ENCODE measurements at regions not wholly inside any gene's neighbourhood (a gene's known extent, or its start where the extent isn't known, plus 50 kb on each side); places are given as distances from the start of the nearest gene placed in this dataset.
A peak's percentile ranks its signal among the peaks of the same experiment; 100 is the strongest.

DNA sequence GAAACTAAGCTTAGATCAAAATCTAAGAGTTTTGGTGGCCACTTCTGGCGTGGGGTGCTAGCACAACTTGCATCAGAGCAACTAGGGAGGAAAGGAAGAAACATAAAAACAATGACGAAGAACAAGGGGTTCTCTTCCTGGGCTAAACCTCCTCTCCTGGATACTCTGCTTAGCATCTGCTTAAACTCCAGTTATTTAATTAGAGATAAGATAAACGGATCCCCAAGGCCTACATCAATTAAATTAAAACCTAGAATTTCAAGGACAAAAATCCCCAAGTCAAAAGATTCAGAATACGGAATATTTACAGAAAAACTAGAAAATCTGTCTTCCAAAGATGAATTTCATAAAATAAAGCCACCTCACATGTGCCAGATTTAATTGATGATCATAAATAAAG is 281.9 kb downstream of the SHOX2 start:
- Histone ChIP-seq H3K4ac (ENCODE audit: low read depth in 1 of 2, low read length in 2 of 2) (no peak overlapping the region), H3K79me1 (replicated peaks; ENCODE audit: low read length, poor library complexity, severe bottlenecking) (no peaks in the 10 kb centered on the region), H2BK15ac (ENCODE audit: low read depth, poor library complexity, severe bottlenecking) (no peak overlapping the region), H3K9me3 (ENCODE audit: control insufficient read depth, low read length) (peaks cover 18% of the 10 kb centered on the region), H3K27ac (ENCODE audit: low read length, poor library complexity, severe bottlenecking) (no peak overlapping the region), H3K18ac (ENCODE audit: low read depth in 1 of 2, low read length in 2 of 2) (no peak overlapping the region), H2BK120ac (ENCODE audit: low read depth, low read length) (no peak overlapping the region), H2BK5ac (ENCODE audit: low read depth, low read length, poor library complexity, severe bottlenecking) (no peak overlapping the region), H3K14ac (ENCODE audit: low read length in 2 of 2) (no peak overlapping the region), H3K36me3 (ENCODE audit: control insufficient read depth in 1 of 2, insufficient read depth in 2 of 2, low read depth in 1 of 2, low read length in 2 of 2) (no peaks in the 10 kb centered on the region), H4K8ac (ENCODE audit: low read length) (no peak overlapping the region), H2AK5ac (ENCODE audit: low read length, severe bottlenecking) (no peak overlapping the region), H2BK12ac (ENCODE audit: low read length in 2 of 2) (no peak overlapping the region), H3K4me2 (ENCODE audit: low read length, poor library complexity, severe bottlenecking) (no peak overlapping the region), H3K4me1 (ENCODE audit: control insufficient read depth, insufficient read depth, low read depth, low read length) (no peaks in the 10 kb centered on the region), H3K23ac (ENCODE audit: low read length in 2 of 2) (no peak overlapping the region), H3K9ac (ENCODE audit: low read length) (no peak overlapping the region), H3K27me3 (ENCODE audit: control insufficient read depth in 1 of 2, insufficient read depth in 1 of 2, low read length in 2 of 2) (peaks cover 0 to 3% of the 10 kb centered on the region in 2 experiments), H4K91ac (ENCODE audit: low read length) (no peak overlapping the region), H3K4me3 (ENCODE audit: insufficient read depth in 1 of 2, low read depth in 1 of 2, low read length in 2 of 2) (no peak overlapping the region), H2AFZ (ENCODE audit: low read depth, low read length) (no peak overlapping the region)
- 46% methylated on average over 3 of the region's 4 CpGs for WGBS
- DNase-seq, result no peak

DNA sequence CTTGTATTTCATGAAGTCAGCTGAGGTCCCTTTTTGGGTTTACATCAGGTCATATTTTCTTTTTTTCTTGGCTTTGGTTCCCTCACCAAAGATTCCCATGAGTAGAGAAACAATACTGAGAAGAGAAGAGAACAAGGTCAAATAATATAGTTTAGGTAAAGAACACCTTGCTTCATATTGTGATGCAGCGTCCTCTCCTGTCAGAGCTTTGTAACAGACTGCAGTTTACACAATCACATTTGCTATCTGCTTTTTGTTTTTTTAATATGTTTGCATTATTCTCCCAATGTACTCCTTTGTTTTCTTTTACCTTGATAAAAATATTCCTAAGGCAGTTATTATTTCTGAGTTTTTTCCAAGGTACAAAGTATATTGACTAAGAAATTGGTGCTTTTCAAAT is 283.2 kb downstream of the SHOX2 start:
- Histone ChIP-seq H3K14ac (ENCODE audit: low read length in 2 of 2) (no peak overlapping the region), H2BK15ac (ENCODE audit: low read depth, poor library complexity, severe bottlenecking) (no peak overlapping the region), H3K36me3 (ENCODE audit: control insufficient read depth in 1 of 2, insufficient read depth in 2 of 2, low read depth in 1 of 2, low read length in 2 of 2) (no peaks in the 10 kb centered on the region), H3K9me3 (ENCODE audit: control insufficient read depth, low read length) (peaks cover 9% of the 10 kb centered on the region), H2BK12ac (ENCODE audit: low read length in 2 of 2) (no peak overlapping the region), H4K8ac (ENCODE audit: low read length) (no peak overlapping the region), H3K27ac (ENCODE audit: low read length, poor library complexity, severe bottlenecking) (no peak overlapping the region), H3K18ac (ENCODE audit: low read depth in 1 of 2, low read length in 2 of 2) (no peak overlapping the region), H3K79me1 (replicated peaks; ENCODE audit: low read length, poor library complexity, severe bottlenecking) (no peaks in the 10 kb centered on the region), H3K4ac (ENCODE audit: low read depth in 1 of 2, low read length in 2 of 2) (no peak overlapping the region), H3K4me3 (ENCODE audit: insufficient read depth in 1 of 2, low read depth in 1 of 2, low read length in 2 of 2) (no peak overlapping the region), H2AFZ (ENCODE audit: low read depth, low read length) (no peak overlapping the region), H2AK5ac (ENCODE audit: low read length, severe bottlenecking) (no peak overlapping the region), H3K4me2 (ENCODE audit: low read length, poor library complexity, severe bottlenecking) (no peak overlapping the region), H2BK120ac (ENCODE audit: low read depth, low read length) (no peak overlapping the region), H3K23ac (ENCODE audit: low read length in 2 of 2) (no peak overlapping the region), H3K4me1 (ENCODE audit: control insufficient read depth, insufficient read depth, low read depth, low read length) (no peaks in the 10 kb centered on the region), H4K91ac (ENCODE audit: low read length) (no peak overlapping the region), H3K9ac (ENCODE audit: low read length) (no peak overlapping the region), H2BK5ac (ENCODE audit: low read depth, low read length, poor library complexity, severe bottlenecking) (no peak overlapping the region), H3K27me3 (ENCODE audit: control insufficient read depth in 1 of 2, insufficient read depth in 1 of 2, low read length in 2 of 2) (peaks cover 0 to 3% of the 10 kb centered on the region in 2 experiments)
- no peak for DNase-seq
- no CpG with 5 or more reads among the region's 1 CpG for WGBS

DNA sequence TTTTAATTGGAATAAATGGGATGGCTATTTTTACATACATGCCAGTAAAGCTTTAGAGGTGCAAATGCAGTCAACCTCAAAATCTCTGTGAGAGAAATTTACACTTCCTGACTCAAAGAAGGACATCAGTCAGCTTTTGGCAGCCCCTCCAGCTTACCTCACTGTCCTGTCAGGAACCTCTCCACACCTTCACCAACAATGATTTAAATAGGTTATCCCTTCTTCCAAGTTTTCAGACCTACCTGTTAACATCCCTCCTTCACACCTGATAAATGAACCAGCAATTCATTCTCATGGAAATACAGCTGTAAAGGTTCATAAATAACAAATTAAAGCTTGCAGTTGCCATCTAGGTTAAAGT is 286.1 kb downstream of the SHOX2 start:
- DNase-seq, result no peak
- Histone ChIP-seq H3K14ac (ENCODE audit: low read length in 2 of 2) (no peak overlapping the region), H2BK5ac (ENCODE audit: low read depth, low read length, poor library complexity, severe bottlenecking) (no peak overlapping the region), H4K91ac (ENCODE audit: low read length) (no peak overlapping the region), H3K79me1 (replicated peaks; ENCODE audit: low read length, poor library complexity, severe bottlenecking) (no peaks in the 10 kb centered on the region), H3K23ac (ENCODE audit: low read length in 2 of 2) (no peak overlapping the region), H3K27me3 (ENCODE audit: control insufficient read depth in 1 of 2, insufficient read depth in 1 of 2, low read length in 2 of 2) (peaks cover 0 to 3% of the 10 kb centered on the region in 2 experiments), H3K18ac (ENCODE audit: low read depth in 1 of 2, low read length in 2 of 2) (no peak overlapping the region), H3K4me2 (ENCODE audit: low read length, poor library complexity, severe bottlenecking) (no peak overlapping the region), H3K9me3 (ENCODE audit: control insufficient read depth, low read length) (no peaks in the 10 kb centered on the region), H2BK15ac (ENCODE audit: low read depth, poor library complexity, severe bottlenecking) (no peak overlapping the region), H3K36me3 (ENCODE audit: control insufficient read depth in 1 of 2, insufficient read depth in 2 of 2, low read depth in 1 of 2, low read length in 2 of 2) (no peaks in the 10 kb centered on the region), H3K4me1 (ENCODE audit: control insufficient read depth, insufficient read depth, low read depth, low read length) (no peaks in the 10 kb centered on the region), H2BK12ac (ENCODE audit: low read length in 2 of 2) (no peak overlapping the region), H3K4me3 (ENCODE audit: insufficient read depth in 1 of 2, low read depth in 1 of 2, low read length in 2 of 2) (no peak overlapping the region), H2AFZ (ENCODE audit: low read depth, low read length) (no peak overlapping the region), H3K4ac (ENCODE audit: low read depth in 1 of 2, low read length in 2 of 2) (no peak overlapping the region), H2AK5ac (ENCODE audit: low read length, severe bottlenecking) (no peak overlapping the region), H3K9ac (ENCODE audit: low read length) (no peak overlapping the region), H4K8ac (ENCODE audit: low read length) (no peak overlapping the region), H3K27ac (ENCODE audit: low read length, poor library complexity, severe bottlenecking) (no peak overlapping the region), H2BK120ac (ENCODE audit: low read depth, low read length) (no peak overlapping the region)

DNA sequence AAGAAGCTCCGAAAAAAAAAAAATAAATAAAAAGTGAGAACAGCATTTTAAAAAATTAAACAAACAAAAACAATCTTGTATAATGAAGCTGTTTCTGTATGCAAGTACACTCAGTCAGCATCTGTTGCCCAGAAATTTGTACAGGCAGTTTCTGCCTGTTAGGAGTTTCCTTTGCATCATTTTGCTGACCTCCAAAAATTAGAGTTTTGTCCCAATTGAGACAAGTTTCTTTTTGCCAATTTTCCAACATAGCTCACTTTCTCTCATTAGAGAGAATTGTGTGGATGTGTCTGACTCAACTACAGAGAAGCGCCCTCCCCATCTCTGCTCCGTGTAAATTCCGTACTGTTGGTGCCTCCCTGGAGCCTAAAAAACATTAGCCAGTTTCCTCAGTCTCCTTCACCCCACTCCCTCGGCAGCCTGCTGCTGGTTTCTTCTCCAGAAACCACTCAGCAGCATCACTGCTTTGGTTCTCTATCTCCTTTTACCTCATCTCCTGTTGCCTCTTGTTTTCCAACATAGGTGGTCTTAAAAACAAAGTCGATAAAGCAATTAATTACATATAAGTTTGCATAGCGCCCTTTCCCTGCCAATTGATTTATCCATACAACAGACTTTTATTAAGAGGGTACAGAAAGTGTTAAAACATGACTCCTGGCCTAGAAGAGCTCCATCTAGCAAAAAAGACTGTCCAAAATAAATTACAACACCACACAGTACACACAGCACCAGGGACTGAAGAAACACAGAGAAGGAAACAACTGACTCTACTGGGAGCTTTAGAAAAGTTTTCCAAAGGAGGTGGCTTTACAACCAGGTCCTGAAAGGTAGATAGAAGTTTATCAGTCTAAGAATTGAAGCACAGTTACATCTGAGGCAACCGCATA is 286.7 kb downstream of the SHOX2 start:
- Histone ChIP-seq H3K9ac (ENCODE audit: low read length) (peak overlapping the region; percentile 47), H4K8ac (ENCODE audit: low read length) (no peak overlapping the region), H2AK5ac (ENCODE audit: low read length, severe bottlenecking) (no peak overlapping the region), H3K23ac (ENCODE audit: low read length in 2 of 2) (no peak overlapping the region), H3K4me3 (ENCODE audit: insufficient read depth in 1 of 2, low read depth in 1 of 2, low read length in 2 of 2) (peak overlapping the region in 1 of 2 experiments; percentile 40), H3K27me3 (ENCODE audit: control insufficient read depth in 1 of 2, insufficient read depth in 1 of 2, low read length in 2 of 2) (peaks cover 0 to 3% of the 10 kb centered on the region in 2 experiments), H3K9me3 (ENCODE audit: control insufficient read depth, low read length) (no peaks in the 10 kb centered on the region), H3K14ac (ENCODE audit: low read length in 2 of 2) (no peak overlapping the region), H2BK12ac (ENCODE audit: low read length in 2 of 2) (no peak overlapping the region), H4K91ac (ENCODE audit: low read length) (no peak overlapping the region), H2BK120ac (ENCODE audit: low read depth, low read length) (no peak overlapping the region), H2AFZ (ENCODE audit: low read depth, low read length) (no peak overlapping the region), H3K27ac (ENCODE audit: low read length, poor library complexity, severe bottlenecking) (no peak overlapping the region), H3K4ac (ENCODE audit: low read depth in 1 of 2, low read length in 2 of 2) (no peak overlapping the region), H3K79me1 (replicated peaks; ENCODE audit: low read length, poor library complexity, severe bottlenecking) (no peaks in the 10 kb centered on the region), H3K36me3 (ENCODE audit: control insufficient read depth in 1 of 2, insufficient read depth in 2 of 2, low read depth in 1 of 2, low read length in 2 of 2) (no peaks in the 10 kb centered on the region), H2BK5ac (ENCODE audit: low read depth, low read length, poor library complexity, severe bottlenecking) (no peak overlapping the region), H3K18ac (ENCODE audit: low read depth in 1 of 2, low read length in 2 of 2) (no peak overlapping the region), H2BK15ac (ENCODE audit: low read depth, poor library complexity, severe bottlenecking) (no peak overlapping the region), H3K4me1 (ENCODE audit: control insufficient read depth, insufficient read depth, low read depth, low read length) (no peaks in the 10 kb centered on the region), H3K4me2 (ENCODE audit: low read length, poor library complexity, severe bottlenecking) (no peak overlapping the region)
- 51% methylated on average over 5 of the region's 8 CpGs for WGBS
- DNase-seq, result no peak

Data from mesenchymal stem cell (in vitro differentiated cells and primary cell).